HUES64 (cell line): ENCODE measurements at regions not wholly inside any gene's neighbourhood (a gene's known extent, or its start where the extent isn't known, plus 50 kb on each side); places are given as distances from the start of the nearest gene placed in this dataset.

Experiments used
- H3K27ac ChIP-seq: 2 replicates; pipeline ENCODE4 v1.7.0; 2013; ENCODE audit warnings: low read depth, low read length, inconsistent platforms
- H3K27me3 ChIP-seq: 2 replicates; pipeline ENCODE4 v1.6.1; 2013; ENCODE audit warnings: mild to moderate bottlenecking, low read length; ENCODE audit not compliant: insufficient read depth
- H3K36me3 ChIP-seq: 2 replicates; pipeline ENCODE4 v1.6.1; 2013; ENCODE audit warnings: mild to moderate bottlenecking, low read length; ENCODE audit not compliant: insufficient read depth
- H3K4me1 ChIP-seq: 2 replicates; pipeline ENCODE4 v1.6.1; 2013; ENCODE audit warnings: mild to moderate bottlenecking, low read length, moderate library complexity; ENCODE audit not compliant: insufficient read depth
- H3K4me3 ChIP-seq: 2 replicates; pipeline ENCODE4 v1.5.1; 2013; ENCODE audit warnings: mild to moderate bottlenecking, low read length, moderate library complexity
- H3K9ac ChIP-seq: 2 replicates; pipeline ENCODE4 v1.6.1; 2013; ENCODE audit warnings: mild to moderate bottlenecking, low read depth, low read length
- H3K9me3 ChIP-seq: 2 replicates; pipeline ENCODE4 v1.6.1; 2013; ENCODE audit warnings: low read depth, low read length; ENCODE audit not compliant: insufficient read depth
- WGBS: fragments of 150-250, 120-280 bp; methylation state at CpG from one replicate; pipeline ENCODE4 v1.1.7; 2013; ENCODE audit warnings: missing lambda C conversion rate; 5-methylcytosine and 5-hydroxymethylcytosine counted together

GRCh38 chr9:11141357-11141756, 528.6 kb upstream of the PTPRD start:
- Histone ChIP-seq H3K4me3 (no peak overlapping the region), H3K9ac (no peak overlapping the region), H3K27ac (no peak overlapping the region), H3K4me1 (no peaks in the 10 kb centered on the region), H3K36me3 (no peaks in the 10 kb centered on the region), H3K27me3 (no peaks in the 10 kb centered on the region), H3K9me3 (no peaks in the 10 kb centered on the region)
- WGBS: 98% methylated on average over 3 of the region's 3 CpGs

- H3K27me3 ChIP-seq: no peaks in the 10 kb centered on the region
- no peaks in the 10 kb centered on the region for H3K36me3 ChIP-seq
- WGBS: 88% methylated on average over 1 of the region's 3 CpGs
- no peaks in the 10 kb centered on the region for H3K9me3 ChIP-seq
- H3K27ac ChIP-seq: no peak overlapping the region
- no peaks in the 10 kb centered on the region for H3K4me1 ChIP-seq
- no peak overlapping the region for H3K9ac ChIP-seq
- no peak overlapping the region for H3K4me3 ChIP-seq
Measured at GRCh38 chr9:11142965-11143738, 530.4 kb upstream of the PTPRD start.

- Histone ChIP-seq H3K27ac (no peak overlapping the region), H3K4me3 (no peak overlapping the region), H3K9ac (no peak overlapping the region), H3K36me3 (no peaks in the 10 kb centered on the region), H3K27me3 (no peaks in the 10 kb centered on the region), H3K9me3 (no peaks in the 10 kb centered on the region), H3K4me1 (no peaks in the 10 kb centered on the region)
- WGBS: 95% methylated on average over 2 of the region's 2 CpGs
Measured at GRCh38 chr9:11144746-11145145, 531.9 kb upstream of the PTPRD start.

- WGBS: 93% methylated on average over 5 of the region's 5 CpGs
- Histone ChIP-seq H3K4me3 (no peak overlapping the region), H3K9me3 (no peaks in the 10 kb centered on the region), H3K27ac (no peak overlapping the region), H3K36me3 (no peaks in the 10 kb centered on the region), H3K9ac (no peak overlapping the region), H3K4me1 (no peaks in the 10 kb centered on the region), H3K27me3 (no peaks in the 10 kb centered on the region)
Measured at GRCh38 chr9:11148189-11148588, 535.4 kb upstream of the PTPRD start.

- Histone ChIP-seq H3K27me3 (no peaks in the 10 kb centered on the region), H3K4me1 (no peaks in the 10 kb centered on the region), H3K9me3 (no peaks in the 10 kb centered on the region), H3K4me3 (no peak overlapping the region), H3K36me3 (no peaks in the 10 kb centered on the region), H3K9ac (no peak overlapping the region), H3K27ac (no peak overlapping the region)
- WGBS: 61% methylated on average over 6 of the region's 7 CpGs
Measured at GRCh38 chr9:11149065-11149464, 536.3 kb upstream of the PTPRD start.

DNA sequence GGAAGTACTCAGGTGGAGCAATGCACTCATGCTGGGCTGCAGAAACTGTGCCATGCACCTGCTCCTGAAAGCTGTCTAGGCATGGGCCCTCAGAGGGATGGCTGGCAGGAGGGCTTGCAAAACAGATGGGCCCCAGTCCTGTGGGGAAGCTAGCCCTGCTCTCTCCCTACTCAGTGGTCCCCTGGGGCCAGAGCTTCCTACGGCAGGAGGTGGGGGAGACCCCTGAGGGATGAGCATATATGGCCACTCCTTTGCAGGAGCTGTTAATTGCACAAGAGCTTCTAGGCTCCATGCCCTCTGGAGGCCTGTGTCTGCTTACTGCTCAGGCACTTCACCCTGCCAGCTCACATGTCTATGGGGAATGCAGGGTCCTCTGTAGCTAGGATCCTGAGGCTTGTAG, 545.3 kb upstream of the PTPRD start:
- no peak overlapping the region for H3K27ac ChIP-seq
- no peaks in the 10 kb centered on the region for H3K4me1 ChIP-seq
- WGBS: 91% methylated on average over 1 of the region's 1 CpG

DNA sequence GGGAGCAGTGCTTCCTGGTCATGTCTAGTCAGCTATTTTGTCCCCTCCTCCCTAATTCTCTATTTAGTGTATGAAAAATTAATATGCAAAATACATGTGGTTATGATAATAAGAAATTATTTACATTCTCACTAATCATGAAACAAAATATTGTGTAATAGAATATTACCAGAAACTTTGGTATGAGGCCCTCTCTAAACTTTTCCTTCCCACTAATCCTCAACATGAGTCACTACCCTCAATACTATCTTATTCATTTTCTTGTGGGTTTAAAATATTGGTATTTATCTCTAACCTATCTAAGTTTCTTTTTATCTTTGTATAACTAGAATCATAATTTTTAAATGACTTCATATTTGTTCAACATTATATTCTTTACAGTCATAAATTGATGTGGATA, 545.9 kb upstream of the PTPRD start:
- Histone ChIP-seq H3K36me3 (no peaks in the 10 kb centered on the region), H3K27ac (no peak overlapping the region), H3K27me3 (no peaks in the 10 kb centered on the region), H3K4me3 (no peak overlapping the region), H3K9ac (no peak overlapping the region), H3K9me3 (peaks cover 16% of the 10 kb centered on the region), H3K4me1 (no peaks in the 10 kb centered on the region)

More for the DNA sequence above, 545.3 kb upstream of the PTPRD start:
- H3K9me3 ChIP-seq: peaks cover 14% of the 10 kb centered on the region
- no peaks in the 10 kb centered on the region for H3K27me3 ChIP-seq
- no peak overlapping the region for H3K4me3 ChIP-seq
- H3K9ac ChIP-seq: no peak overlapping the region
- H3K36me3 ChIP-seq: no peaks in the 10 kb centered on the region

DNA sequence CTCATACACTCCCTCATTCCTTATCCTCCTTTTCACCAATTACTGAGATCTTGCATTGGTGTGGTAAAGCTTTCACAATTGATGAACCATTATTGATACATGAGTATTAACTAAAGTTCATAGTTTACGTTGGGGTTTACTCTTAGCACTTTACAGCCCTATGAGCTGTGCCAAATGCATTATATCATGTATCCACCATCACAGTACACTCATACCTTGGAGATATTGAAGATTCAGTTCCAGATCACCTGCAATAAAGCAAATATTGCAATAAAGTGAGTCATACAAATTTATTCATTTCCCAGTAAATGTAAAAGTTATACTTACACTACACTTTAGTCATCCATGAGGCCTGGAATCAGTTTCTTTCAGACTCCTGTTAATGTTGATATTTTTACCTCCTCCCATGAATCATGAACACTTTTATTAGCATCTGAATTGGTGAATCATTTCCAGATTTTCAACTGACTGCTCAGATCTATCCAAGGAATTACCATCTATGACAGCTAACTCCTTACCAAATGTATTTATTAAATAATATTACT, 546.6 kb upstream of the PTPRD start:
- peaks cover 16% of the 10 kb centered on the region for H3K9me3 ChIP-seq
- no peaks in the 10 kb centered on the region for H3K36me3 ChIP-seq
- H3K4me3 ChIP-seq: no peak overlapping the region
- WGBS: 100% methylated on average over 1 of the region's 1 CpG
- no peak overlapping the region for H3K27ac ChIP-seq
- H3K9ac ChIP-seq: no peak overlapping the region
- H3K27me3 ChIP-seq: no peaks in the 10 kb centered on the region
- H3K4me1 ChIP-seq: no peaks in the 10 kb centered on the region

GRCh38 chr9:11163843-11164242, 551.0 kb upstream of the PTPRD start:
- no peak overlapping the region for H3K27ac ChIP-seq
- no peaks in the 10 kb centered on the region for H3K4me1 ChIP-seq
- peaks cover 15% of the 10 kb centered on the region for H3K9me3 ChIP-seq
- WGBS: 97% methylated on average over 2 of the region's 2 CpGs
- H3K4me3 ChIP-seq: no peak overlapping the region
- H3K9ac ChIP-seq: no peak overlapping the region
- H3K36me3 ChIP-seq: no peaks in the 10 kb centered on the region
- no peaks in the 10 kb centered on the region for H3K27me3 ChIP-seq

DNA sequence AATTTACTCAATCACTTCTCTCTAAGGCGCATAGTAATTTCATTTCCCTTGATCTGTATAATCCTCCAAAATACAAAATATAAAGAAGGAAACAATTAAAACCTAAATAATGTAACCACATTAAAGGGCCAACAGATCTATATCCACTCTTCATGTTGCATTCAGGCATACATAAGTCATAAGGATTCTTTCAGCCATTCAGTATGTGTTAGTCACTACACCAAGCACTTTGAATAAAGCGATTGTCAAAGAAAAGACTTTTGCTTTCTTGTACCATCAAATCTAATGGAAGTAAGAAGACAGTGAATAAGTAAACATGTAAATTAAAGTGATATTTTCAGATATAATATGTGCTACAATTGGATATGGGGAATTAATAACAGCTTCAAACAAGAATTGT, 569.2 kb upstream of the PTPRD start:
- Histone ChIP-seq H3K36me3 (no peaks in the 10 kb centered on the region), H3K4me1 (no peaks in the 10 kb centered on the region)
- WGBS: 94% methylated on average over 2 of the region's 2 CpGs

DNA sequence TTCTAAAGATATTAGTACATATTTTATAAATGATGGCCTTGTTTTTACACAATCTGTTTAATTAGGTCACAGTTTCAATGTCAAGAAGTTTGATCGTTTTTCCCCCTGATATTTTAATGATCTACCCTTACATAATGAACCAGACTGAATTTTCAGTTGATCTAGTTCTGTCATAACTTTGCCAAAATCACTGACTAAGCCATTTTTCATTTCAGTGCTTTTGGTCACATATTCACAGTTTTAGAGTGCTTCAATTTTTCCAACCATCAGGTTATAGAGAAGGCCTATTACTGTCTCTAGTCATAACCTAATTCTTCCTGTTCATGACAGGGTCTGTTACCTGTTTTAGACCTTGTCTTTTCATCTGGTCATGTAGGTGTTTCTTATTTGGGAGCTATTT, 577.9 kb upstream of the PTPRD start:
- Histone ChIP-seq H3K4me3 (no peak overlapping the region), H3K4me1 (no peaks in the 10 kb centered on the region), H3K27me3 (no peaks in the 10 kb centered on the region), H3K27ac (no peak overlapping the region), H3K36me3 (no peaks in the 10 kb centered on the region), H3K9me3 (peaks cover 11% of the 10 kb centered on the region), H3K9ac (no peak overlapping the region)
- WGBS: 90% methylated on average over 1 of the region's 1 CpG

More for the DNA sequence above, 569.2 kb upstream of the PTPRD start:
- Histone ChIP-seq H3K27ac (no peak overlapping the region), H3K9me3 (no peaks in the 10 kb centered on the region), H3K27me3 (no peaks in the 10 kb centered on the region), H3K9ac (no peak overlapping the region), H3K4me3 (no peak overlapping the region)

DNA sequence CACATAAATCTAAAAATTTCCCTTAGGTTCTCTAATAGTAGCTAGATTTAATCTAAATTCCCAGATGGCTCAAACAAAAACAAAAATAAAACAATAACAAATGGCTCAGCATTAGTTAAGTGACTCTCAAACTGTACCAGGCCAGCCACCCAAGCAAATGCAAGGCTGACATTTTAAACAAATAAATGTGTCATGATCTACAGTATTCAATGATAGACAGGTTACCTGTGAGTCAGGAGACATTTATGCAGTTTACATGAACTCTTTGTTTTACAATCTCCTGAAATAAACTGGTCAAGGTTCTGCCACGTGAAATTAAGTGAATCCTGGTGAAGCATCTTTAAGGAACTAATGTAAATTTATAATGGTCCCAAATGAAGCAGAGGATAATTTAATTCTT, 580.2 kb upstream of the PTPRD start:
- Histone ChIP-seq H3K36me3 (no peaks in the 10 kb centered on the region), H3K4me3 (no peak overlapping the region), H3K9me3 (peaks cover 11% of the 10 kb centered on the region), H3K4me1 (no peaks in the 10 kb centered on the region), H3K27ac (no peak overlapping the region), H3K9ac (no peak overlapping the region), H3K27me3 (no peaks in the 10 kb centered on the region)
- 82% methylated on average over 1 of the region's 1 CpG for WGBS
